NCI-H1694 (cell line): ENCODE measurements at regions not wholly inside any gene's neighbourhood (a gene's known extent, or its start where the extent isn't known, plus 50 kb on each side); places are given as distances from the start of the nearest gene placed in this dataset.
"Not testable (repeated sequence)": the region's sequence is repeated elsewhere in the genome, so short reads cannot be mapped to it uniquely, and the experiment has no call there.

Experiments
- DNase-seq: peaks from one replicate; lab custom pipeline; 2025; lab: John Stamatoyannopoulos, UW

DNA sequence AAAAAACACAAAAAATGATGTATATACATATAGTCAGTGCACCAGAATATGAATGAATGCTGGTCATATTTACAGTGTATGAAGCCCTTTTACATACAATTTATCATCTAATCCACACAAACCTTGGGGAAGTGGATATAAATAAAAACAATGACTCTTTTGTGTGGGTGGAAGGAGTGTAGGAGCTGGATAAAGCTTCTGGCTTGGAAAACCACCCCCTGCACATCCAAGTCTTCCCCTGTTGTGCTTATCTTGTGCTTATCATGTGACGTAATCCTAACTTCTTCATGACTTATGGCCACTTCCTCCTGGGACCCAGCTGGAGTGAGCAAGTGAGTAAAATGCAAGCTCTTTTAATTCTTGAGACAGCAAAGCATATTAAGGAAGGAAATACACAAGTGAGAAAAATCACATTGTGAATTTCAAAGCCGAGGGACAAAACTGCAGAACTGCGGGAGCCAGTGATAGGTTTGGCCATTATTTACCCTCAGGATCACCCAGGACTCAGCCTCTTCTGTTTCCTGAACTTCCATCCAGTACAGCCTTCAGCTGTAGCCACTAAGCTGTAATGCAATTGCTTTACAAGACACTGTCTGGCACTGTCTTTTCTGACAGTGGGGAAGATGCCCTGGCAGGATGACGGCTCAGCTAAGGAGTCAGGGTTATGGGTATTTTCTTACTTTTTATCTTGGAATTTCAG lies 104.0 kb upstream of the PPM1J start:
- DNase-seq: no peak

DNA sequence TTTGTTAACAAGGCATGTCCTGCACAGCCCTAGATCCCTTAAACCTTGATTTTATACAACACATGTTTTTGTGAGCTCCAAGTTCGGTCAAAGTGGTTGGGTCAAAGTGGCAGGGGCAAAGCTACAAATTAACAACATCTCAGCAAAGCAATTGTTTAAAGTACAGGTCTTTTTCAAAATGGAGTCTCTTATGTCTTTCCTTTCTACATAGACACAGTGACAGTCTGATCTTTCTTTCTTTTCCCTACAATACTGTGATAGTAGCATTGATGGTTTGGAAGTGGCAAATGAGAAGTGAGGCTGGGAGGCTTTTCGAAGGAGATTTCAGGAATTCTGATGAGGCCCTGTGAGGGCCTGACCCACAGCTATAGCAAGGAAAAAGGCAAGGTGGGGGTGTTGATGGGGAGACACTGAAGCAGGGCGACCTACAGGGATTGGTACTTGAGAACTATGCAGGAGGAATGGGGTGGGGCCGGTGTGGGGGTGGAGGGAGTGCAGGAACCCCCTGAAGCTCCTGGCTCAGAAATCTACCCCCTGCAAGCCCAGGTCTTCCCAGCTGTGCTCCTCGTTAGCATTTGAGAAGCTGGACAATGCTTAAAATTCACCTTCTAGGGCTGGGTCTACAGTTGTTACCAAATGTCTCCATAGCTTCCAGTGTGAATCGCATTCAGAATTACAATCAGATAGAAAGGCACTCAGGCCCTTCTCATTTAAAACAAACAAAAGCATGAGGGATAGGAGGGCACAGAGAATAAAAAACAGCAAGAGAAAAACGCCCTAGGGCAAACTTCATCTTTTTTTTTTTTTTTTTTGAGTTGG lies 102.6 kb upstream of the PPM1J start:
- DNase-seq: no peak

GRCh38 chr1:112815376-112815775 lies 100.2 kb upstream of the PPM1J start:
- no peak for DNase-seq

DNA sequence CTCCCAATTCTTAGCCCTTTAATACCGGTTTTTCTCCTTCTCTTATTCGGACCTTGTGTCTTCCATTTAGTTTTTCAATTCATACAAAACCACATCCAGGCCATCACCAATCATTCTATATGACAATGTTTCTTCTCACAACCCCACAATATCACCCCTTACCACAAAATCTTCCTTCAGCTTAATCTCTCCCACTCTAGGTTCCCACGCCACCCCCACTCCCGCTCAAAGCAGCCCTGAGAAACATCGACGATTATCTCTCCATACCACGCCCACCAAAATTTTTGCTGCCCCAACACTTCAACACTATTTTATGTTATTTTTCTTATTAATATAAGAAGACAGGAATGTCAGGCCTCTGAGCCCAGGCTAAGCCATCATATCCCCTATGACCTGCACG lies 99.5 kb upstream of the PPM1J start:
- not testable (repeated sequence) for DNase-seq

DNA sequence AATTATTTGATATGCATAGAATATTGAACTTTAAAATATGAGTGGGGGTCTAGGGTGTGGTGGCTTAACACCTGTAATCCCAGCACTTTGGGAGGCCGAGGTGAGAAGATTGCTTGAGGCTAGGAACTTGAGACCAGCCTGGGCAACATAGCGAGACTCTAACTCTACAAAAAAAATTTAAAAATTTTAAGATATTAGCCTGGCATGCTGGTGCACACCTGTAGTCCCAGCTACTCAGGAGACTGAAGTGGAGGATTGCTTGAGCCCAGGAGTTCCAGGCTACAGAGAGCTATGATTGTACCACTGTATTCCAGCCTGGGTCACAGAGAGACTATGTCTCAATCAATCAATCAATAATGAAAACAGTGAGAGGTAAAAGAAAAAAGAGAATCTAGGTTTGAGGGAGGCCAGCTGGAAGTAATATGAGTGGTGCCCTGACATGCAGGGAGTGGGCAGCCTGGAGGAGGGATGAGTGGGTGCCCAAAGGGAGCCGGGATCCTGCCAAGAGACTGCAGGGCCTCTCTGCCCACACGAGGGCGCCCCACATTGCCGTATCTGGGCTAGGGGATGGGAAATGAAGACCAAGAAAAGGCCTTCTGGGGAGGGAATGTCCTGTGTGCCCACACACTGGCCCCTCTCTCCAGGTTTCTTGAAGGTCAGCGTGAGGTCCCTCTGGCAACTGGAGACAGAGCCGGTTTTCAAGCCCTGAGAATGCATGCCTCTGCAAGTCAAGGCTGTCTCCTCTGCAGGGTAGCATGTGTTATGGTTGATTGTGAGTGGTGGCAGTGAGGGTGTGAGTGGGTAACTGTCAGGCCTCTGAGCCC lies 93.9 kb upstream of the PPM1J start:
- DNase-seq: peak; percentile 58

GRCh38 chr1:112807999-112808398 lies 92.9 kb upstream of the PPM1J start:
- no peak for DNase-seq

- no peak for DNase-seq
These were observed 92.0 kb upstream of the PPM1J start for GRCh38 chr1:112807117-112807516.

DNA sequence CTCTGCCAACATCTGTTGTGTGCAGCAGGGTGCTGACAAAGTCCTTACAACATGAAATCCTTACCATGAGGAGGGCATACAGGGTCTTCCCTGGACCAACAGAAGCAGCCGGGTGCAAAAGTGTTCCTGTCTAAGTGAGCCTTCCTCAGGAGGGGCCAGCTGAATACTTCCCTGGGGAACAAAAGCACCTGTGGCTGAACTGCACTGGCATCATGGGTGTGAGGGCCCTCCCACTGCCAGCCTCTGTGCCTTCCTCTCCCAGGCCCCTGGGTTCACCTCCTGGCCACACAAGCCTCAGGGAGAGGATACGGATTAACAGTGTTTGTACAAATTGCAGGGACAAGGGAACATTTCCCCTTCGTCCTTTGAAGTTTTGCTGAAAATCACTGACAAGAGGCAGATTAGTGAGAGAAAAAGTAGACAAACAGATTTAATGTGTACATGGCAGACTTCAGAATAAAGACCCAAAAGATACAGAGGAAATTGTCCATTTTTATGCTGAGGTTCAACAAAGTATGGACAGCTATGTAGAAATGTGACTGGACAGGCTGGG lies 91.0 kb upstream of the PPM1J start:
- no peak for DNase-seq

- no peak for DNase-seq
These were observed 90.2 kb upstream of the PPM1J start for GRCh38 chr1:112805155-112805853.

DNA sequence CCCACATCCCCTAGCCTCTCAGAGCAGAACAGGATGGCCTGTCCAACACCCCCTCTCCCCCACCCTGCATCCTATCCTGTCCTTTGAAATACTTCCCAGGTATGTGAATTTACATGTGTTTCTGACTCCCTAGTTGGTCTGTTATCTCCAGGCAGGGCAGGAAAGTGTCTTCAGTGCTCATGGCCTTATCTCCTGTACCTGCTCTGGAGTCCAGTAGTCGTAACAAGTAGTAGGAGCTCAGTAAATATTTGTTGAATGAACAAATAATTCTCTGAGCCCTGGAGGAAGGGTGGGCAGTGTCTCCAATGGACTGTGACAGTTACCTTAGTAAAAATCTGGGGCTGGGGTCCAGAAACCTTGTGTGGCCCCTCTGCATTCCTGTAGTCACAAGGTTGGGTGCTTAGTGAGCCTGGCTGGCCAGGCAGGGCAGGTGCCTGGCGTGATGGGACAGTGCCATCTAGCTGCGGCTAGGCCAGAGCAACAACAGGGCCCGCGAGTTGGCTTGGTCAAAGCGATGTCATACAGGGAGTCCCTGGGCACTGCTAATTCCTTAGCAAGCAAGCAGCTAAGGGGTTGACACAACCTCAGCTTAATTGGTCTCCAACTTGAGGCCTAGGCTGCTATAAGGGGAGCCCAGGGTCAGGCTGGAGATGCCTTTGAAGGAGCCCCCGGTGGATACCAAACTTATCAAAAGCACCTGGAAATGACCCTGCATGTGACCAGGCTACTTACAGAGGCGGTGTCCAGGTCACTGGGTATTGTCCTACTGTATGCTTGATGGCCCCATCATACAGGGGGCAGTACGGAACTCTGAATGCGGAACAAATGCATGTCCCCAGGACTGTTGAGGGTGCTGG lies 89.0 kb upstream of the PPM1J start:
- DNase-seq: peak; percentile 32

- DNase-seq: no peak
These were observed 85.2 kb upstream of the PPM1J start for GRCh38 chr1:112800289-112800688.

DNA sequence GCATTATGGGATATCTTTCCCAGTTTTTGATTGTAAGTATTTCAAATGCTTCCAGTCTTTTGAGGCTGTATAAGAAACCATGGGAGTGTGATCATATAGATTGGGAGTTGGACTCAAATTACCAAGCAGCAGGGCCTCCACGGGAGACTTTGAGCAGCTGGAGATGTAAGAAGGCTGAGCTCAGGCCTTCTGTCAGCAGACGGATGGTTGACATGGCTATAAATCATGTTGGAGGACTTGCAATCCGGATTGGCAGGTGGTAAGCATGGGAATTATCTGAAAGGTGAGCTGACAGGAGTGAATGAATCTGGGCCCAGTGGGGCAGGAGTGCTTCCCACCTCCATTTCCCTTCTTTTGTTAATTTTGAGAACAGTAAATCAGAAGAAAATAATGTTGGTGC lies 83.2 kb upstream of the PPM1J start:
- DNase-seq: peak; percentile 18

DNA sequence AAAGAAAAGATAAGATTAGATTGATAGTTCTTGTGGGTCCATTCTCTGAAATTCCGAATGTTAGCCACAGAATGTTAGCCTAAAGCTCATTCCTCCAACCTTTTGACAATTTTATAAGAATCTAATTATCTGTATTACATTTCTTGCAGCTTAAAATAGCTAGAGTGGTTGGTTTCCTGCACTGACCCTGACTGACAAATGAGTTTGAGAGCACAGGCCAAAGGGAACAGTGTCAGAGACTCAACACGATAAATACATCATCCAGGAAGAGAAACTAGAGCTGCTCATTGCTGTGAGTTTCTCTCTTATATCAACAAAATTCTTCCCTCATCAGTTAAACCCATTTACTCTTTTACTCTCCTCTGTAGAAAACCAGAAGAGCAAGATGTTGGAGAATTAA lies 82.1 kb upstream of the PPM1J start:
- no peak for DNase-seq

- no peak for DNase-seq
These were observed 79.6 kb upstream of the PPM1J start for GRCh38 chr1:112794654-112795239.

DNA sequence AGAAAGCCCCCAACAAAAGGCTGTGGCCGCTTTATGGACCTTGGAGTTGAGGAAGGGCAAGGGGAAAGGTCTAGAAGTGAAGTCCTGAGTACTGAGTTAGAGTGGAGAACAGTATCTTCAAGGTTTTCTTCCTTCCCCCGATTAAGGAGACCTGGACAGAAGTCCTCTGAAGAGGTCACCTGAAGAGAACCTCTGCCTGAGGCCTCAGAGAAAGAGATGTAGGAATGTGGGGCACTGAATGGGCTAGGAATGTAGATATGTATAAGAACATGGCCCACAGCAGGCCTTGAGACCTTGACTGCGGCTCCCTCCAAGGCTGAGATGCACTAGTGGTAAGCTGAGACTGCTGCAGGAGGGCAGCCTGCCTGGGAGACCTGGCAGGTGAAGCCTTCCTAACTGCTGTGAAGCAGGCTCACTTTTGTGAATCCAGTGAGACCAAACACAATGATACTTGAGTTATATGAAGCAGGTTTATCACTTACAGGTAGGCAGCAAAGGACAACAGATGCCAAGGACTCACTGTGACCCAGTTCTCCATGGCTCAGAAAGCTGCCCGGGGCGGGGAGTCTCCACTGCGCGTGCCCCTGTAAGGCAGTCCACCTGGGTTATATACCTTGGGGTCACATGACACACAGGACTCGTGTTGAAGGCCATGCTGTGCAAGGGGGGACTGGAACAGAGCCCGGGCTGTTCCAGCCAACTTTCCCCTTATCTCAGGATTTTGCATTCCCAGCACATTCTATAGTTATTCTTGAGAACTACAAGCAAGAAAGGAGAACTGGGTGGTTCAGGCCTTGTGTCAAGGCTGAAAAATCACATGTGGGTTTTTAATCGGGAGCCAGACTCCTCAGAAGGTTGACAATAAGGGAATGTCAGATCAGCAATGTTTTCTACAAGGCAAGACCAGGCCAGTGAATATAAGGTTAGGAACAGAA lies 78.8 kb upstream of the PPM1J start:
- no peak for DNase-seq

- DNase-seq: no peak
These were observed 76.6 kb upstream of the PPM1J start for GRCh38 chr1:112791723-112792104.

DNA sequence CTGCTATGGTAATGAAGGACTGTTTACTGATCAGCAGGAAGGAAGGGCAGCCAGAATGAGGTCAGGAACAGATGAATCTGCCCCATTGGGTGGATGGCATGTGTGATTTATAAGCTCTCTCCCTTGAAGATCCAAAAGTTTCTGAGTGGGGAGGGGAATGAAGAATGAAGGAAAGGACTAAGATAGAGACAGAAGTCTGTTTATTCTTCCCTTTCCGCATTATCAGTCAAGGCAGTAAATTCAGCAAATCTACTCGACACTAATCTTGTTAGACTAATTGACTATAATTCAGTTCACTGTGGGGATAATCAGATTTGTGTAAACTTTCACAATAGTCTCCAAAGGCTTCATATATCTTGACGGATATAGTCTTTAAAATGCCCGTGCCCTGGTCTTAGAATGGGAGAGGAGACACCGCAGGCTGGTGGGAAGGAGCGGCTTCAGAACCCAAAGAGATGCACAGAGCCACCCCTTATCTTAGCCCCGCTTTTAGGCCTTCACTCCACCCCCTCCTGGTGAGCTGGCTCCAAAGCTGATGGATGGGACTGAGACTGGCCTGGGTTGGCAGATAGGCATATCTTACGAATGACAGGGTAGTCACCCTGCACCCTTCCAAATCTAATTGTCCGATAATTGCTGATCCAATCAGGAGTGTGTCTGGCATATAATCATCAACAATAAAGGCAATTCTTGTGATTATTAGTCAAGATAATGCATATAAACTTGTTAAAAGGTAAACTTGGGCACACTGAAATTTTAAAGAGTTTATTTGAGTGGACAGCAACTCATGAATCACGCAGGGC lies 76.0 kb upstream of the PPM1J start:
- no peak for DNase-seq

DNA sequence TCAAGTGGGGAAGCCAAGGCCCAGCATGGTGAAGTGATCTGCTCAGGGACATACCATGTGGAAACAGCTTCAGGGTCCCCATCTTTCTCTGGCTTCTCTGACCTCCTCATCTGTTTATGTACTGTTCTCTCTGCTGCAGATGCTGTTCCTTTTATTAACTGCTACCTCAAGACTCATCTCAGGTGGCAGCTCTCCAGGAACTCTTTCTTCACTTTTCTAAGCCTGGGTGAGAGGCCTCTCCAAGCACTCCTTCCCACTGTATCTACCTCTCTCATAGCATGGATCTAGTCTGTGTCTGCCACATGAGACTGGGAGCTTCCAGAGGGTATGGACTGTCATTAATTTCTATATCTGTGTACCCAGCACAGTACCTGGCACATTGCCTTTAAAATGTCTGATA lies 73.4 kb upstream of the PPM1J start:
- DNase-seq: no peak

- DNase-seq: no peak
These were observed 72.9 kb upstream of the PPM1J start for GRCh38 chr1:112788054-112788453.
